Testis (tissue), 2 donors: ENCODE measurements at regions not wholly inside any gene's neighbourhood (a gene's known extent, or its start where the extent isn't known, plus 50 kb on each side); places are given as distances from the start of the nearest gene placed in this dataset.

ENCODE experiments used
- CTCF ChIP-seq, 3 experiments: fragments of 450-650 bp in 2 of 3; fragments of 200-600 bp in 1 of 3; sonication (generic) in 1 of 3; IDR thresholded peaks; one replicate each; pipeline ENCODE4 v1.5.1; 2016 to 2019; ENCODE audit warnings: antibody characterized with exemption in 3 of 3, mild to moderate bottlenecking in 2 of 3, moderate library complexity in 1 of 3
- POLR2A ChIP-seq: fragments of 450-650 bp; IDR thresholded peaks from one replicate; pipeline ENCODE4 v1.6.1; 2017; ENCODE audit warnings: antibody characterized with exemption, mild to moderate bottlenecking, moderate library complexity

GRCh38 chr6:6740595-6740994 is 152.1 kb downstream of the LY86 start:
- no peak for TF ChIP-seq CTCF (IDR thresholded peaks at IDR 0.05)
- no peak for TF ChIP-seq POLR2A
